NCI-H2029 (cell line): ENCODE measurements at regions not wholly inside any gene's neighbourhood (a gene's known extent, or its start where the extent isn't known, plus 50 kb on each side); places are given as distances from the start of the nearest gene placed in this dataset.
A peak's percentile ranks its signal among the peaks of the same experiment; 100 is the strongest.
"Not testable (repeated sequence)": the region's sequence is repeated elsewhere in the genome, so short reads cannot be mapped to it uniquely, and the experiment has no call there.

Source experiments
- DNase-seq: peaks from one replicate; lab custom pipeline; 2025; lab: John Stamatoyannopoulos, UW

- DNase-seq: no peak
Observed at GRCh38 chr18:34942276-34942675, 98.9 kb upstream of the MAPRE2 start.

- no peak for DNase-seq
Observed at GRCh38 chr18:34942975-34943374, 98.2 kb upstream of the MAPRE2 start.

GRCh38 chr18:34943587-34943986 lies 97.6 kb upstream of the MAPRE2 start:
- no peak for DNase-seq

- no peak for DNase-seq
Observed at GRCh38 chr18:34947711-34948125, 93.5 kb upstream of the MAPRE2 start.

- no peak for DNase-seq
Observed at GRCh38 chr18:34951625-34952379, 89.4 kb upstream of the MAPRE2 start.

GRCh38 chr18:34953212-34953611 lies 88.0 kb upstream of the MAPRE2 start:
- DNase-seq: no peak

GRCh38 chr18:34955494-34955893 lies 85.7 kb upstream of the MAPRE2 start:
- not testable (repeated sequence) for DNase-seq

- no peak for DNase-seq
Observed at GRCh38 chr18:34956663-34957062, 84.5 kb upstream of the MAPRE2 start.

GRCh38 chr18:34957119-34957863 lies 83.9 kb upstream of the MAPRE2 start:
- no peak for DNase-seq

- DNase-seq: no peak
Observed at GRCh38 chr18:34957864-34958259, 83.4 kb upstream of the MAPRE2 start.

GRCh38 chr18:34959211-34959829 lies 81.9 kb upstream of the MAPRE2 start:
- DNase-seq: no peak

GRCh38 chr18:34959989-34960388 lies 81.2 kb upstream of the MAPRE2 start:
- DNase-seq: no peak

- peak; percentile 12 for DNase-seq
Observed at GRCh38 chr18:34965108-34965507, 76.1 kb upstream of the MAPRE2 start.

- no peak for DNase-seq
Observed at GRCh38 chr18:34965566-34965965, 75.6 kb upstream of the MAPRE2 start.

GRCh38 chr18:34970106-34970505 lies 71.1 kb upstream of the MAPRE2 start:
- DNase-seq: no peak

GRCh38 chr18:34971313-34971712 lies 69.9 kb upstream of the MAPRE2 start:
- DNase-seq: no peak

GRCh38 chr18:34972765-34973414 lies 68.3 kb upstream of the MAPRE2 start:
- DNase-seq: no peak

- DNase-seq: no peak
Observed at GRCh38 chr18:34976123-34976522, 65.1 kb upstream of the MAPRE2 start.

- no peak for DNase-seq
Observed at GRCh38 chr18:34976534-34976898, 64.7 kb upstream of the MAPRE2 start.

GRCh38 chr18:34976899-34977837 lies 64.0 kb upstream of the MAPRE2 start:
- peak; percentile 47 for DNase-seq

GRCh38 chr18:34977838-34978532 lies 63.2 kb upstream of the MAPRE2 start:
- DNase-seq: peak; percentile 50
